Vagina (tissue), 2 donors: ENCODE measurements at regions not wholly inside any gene's neighbourhood (a gene's known extent, or its start where the extent isn't known, plus 50 kb on each side); places are given as distances from the start of the nearest gene placed in this dataset.

Source experiments
- DNase-seq, 2 donors: peaks; one replicate each; pipeline ENCODE4 v3.0.0-alpha.2; 2017; ENCODE audit errors: extremely low spot score in 2 of 2
- H3K27ac ChIP-seq: fragments of 200-600 bp; sonication (generic); one replicate; pipeline ENCODE4 v1.5.1; 2019
- H3K27me3 ChIP-seq: fragments of 200-600 bp; sonication (generic); one replicate; pipeline ENCODE4 v1.5.1; 2019
- H3K36me3 ChIP-seq, 2 donors: fragments of 200-600 bp; sonication (generic); one replicate each; pipeline ENCODE4 v1.5.1; 2017 to 2019
- H3K4me1 ChIP-seq: fragments of 200-600 bp; sonication (generic); one replicate; pipeline ENCODE4 v1.5.1; 2019
- H3K4me3 ChIP-seq, 2 donors: fragments of 200-600 bp; sonication (generic); 1 replicate in 1 of 2; 2 replicates in 1 of 2; pipeline ENCODE4 v1.5.1; 2016 to 2019
- H3K9me3 ChIP-seq: fragments of 200-600 bp; sonication (generic); one replicate; pipeline ENCODE4 v1.5.1; 2019
- POLR2A ChIP-seq, 2 donors: fragments of 450-650 bp; IDR thresholded peaks; one replicate each; pipeline ENCODE4 v1.6.1; 2017; ENCODE audit warnings: antibody characterized with exemption in 2 of 2, mild to moderate bottlenecking in 2 of 2, moderate library complexity in 2 of 2
- POLR2AphosphoS5 ChIP-seq, 2 donors: sonication (generic); formaldehyde crosslinking; IDR thresholded peaks; one replicate each; pipeline ENCODE4 v1.9.0; 2017; ENCODE audit warnings: antibody characterized with exemption in 2 of 2, mild to moderate bottlenecking in 2 of 2, low read depth in 1 of 2; ENCODE audit not compliant: insufficient read depth in 1 of 2
- intact Hi-C: fragments of 100-400 bp; cut with DNase I; formaldehyde crosslinking; loops from one replicate; pipeline ENCODE4 v1.15.1; 2023
- TF ChIP-seq, protein P1 (sequence below), 3 experiments: fragments of 450-650 bp in 2 of 3; fragments of 200-600 bp in 1 of 3; sonication (generic) in 1 of 3; IDR thresholded peaks; one replicate each; pipeline ENCODE4 v1.5.1; 2017 to 2019; ENCODE audit warnings: antibody characterized with exemption in 3 of 3, mild to moderate bottlenecking in 2 of 3, moderate library complexity in 2 of 3

DNA sequence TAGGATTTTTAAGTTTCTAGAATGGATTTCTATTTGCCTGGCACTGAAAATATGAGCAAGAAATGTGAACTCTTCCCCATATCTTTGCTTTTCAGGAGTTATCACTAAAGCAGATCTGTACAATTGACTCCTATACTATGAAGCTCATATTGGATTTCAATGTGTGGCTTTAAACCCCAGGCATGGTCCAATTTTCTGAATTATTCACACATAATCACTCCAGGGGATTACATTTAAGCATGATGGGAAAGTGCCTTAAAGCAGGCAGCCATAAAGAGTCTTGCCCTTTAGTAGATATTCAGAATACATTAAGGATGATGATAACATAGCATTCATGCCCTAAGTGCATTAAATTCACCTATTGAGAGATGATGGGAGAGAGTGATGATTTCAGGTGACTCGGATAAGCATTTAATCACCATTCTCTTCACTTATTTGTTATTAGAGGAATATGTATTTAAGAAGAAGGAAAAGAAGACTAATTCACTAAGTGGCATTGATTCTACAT, 331.8 kb upstream of the ROBO1 start:
- Histone ChIP-seq H3K27me3 (no peaks in the 10 kb centered on the region), H3K9me3 (no peaks in the 10 kb centered on the region)

DNA sequence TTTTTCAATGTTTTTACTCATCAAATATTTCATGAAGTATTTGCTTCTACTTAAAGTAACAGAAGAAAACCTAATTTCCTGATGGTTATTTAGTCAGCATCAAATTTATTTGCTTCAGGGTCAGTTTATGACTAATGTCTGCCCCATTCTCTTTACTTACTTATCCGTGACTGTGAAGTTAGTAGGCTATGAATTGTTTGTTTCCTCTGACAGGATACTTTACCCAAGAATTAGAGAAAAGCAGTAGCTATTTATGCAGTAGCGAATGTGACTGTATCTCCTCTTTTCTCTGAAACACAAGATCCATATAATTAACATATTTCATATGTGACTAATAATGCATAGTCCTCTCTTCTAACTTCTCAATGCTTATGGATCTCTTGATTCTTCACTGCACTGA, 329.9 kb upstream of the ROBO1 start:
- Histone ChIP-seq H3K4me1 (no peaks in the 10 kb centered on the region), H3K27ac (no peak overlapping the region), H3K27me3 (no peaks in the 10 kb centered on the region), H3K36me3 (no peaks in the 10 kb centered on the region), H3K9me3 (no peaks in the 10 kb centered on the region), H3K4me3 (no peak overlapping the region)
- no peak for TF ChIP-seq POLR2AphosphoS5 (IDR thresholded peaks at IDR 0.05; ENCODE audit: insufficient read depth in 1 of 2, low read depth in 1 of 2)
- TF ChIP-seq, protein P1, sequence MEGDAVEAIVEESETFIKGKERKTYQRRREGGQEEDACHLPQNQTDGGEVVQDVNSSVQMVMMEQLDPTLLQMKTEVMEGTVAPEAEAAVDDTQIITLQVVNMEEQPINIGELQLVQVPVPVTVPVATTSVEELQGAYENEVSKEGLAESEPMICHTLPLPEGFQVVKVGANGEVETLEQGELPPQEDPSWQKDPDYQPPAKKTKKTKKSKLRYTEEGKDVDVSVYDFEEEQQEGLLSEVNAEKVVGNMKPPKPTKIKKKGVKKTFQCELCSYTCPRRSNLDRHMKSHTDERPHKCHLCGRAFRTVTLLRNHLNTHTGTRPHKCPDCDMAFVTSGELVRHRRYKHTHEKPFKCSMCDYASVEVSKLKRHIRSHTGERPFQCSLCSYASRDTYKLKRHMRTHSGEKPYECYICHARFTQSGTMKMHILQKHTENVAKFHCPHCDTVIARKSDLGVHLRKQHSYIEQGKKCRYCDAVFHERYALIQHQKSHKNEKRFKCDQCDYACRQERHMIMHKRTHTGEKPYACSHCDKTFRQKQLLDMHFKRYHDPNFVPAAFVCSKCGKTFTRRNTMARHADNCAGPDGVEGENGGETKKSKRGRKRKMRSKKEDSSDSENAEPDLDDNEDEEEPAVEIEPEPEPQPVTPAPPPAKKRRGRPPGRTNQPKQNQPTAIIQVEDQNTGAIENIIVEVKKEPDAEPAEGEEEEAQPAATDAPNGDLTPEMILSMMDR (IDR thresholded peaks at IDR 0.05), result no peak
- no peak for TF ChIP-seq POLR2A (IDR thresholded peaks at IDR 0.05)
- DNase-seq, result no peak
- intact Hi-C loops, result no loop called here

More for the DNA sequence above, 331.8 kb upstream of the ROBO1 start:
- TF ChIP-seq POLR2AphosphoS5 (IDR thresholded peaks at IDR 0.05; ENCODE audit: insufficient read depth in 1 of 2, low read depth in 1 of 2) (no peak), POLR2A (IDR thresholded peaks at IDR 0.05) (no peak)
- TF ChIP-seq, protein P1 (IDR thresholded peaks at IDR 0.05), result no peak
- H3K27ac ChIP-seq, result no peak overlapping the region
- H3K36me3 ChIP-seq, result no peaks in the 10 kb centered on the region
- no peaks in the 10 kb centered on the region for H3K4me1 ChIP-seq
- no peak overlapping the region for H3K4me3 ChIP-seq
- DNase-seq, result no peak
- intact Hi-C loops, result no loop called here

DNA sequence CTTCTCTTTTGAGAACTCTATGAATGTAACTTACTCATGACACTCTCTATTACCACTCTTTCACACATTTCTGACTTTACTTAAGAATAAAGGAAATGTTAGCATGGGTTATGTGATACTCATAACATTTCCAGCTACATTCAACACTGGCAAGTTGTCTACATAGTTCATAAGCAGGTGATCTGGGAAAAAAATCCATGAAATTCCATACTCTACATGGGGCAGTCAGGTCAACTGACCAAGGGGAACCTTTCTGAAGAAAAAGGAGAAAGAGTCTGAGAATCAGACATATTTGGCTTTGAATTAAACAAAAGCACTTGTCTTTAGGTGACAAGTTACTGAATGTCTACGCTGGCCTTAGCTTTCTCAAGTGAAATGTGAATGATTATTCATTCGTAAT, 329.1 kb upstream of the ROBO1 start:
- H3K27me3 ChIP-seq, result no peaks in the 10 kb centered on the region
- no peak overlapping the region for H3K27ac ChIP-seq
- DNase-seq, result no peak
- H3K36me3 ChIP-seq, result no peaks in the 10 kb centered on the region
- H3K4me3 ChIP-seq, result no peak overlapping the region
- H3K4me1 ChIP-seq, result no peaks in the 10 kb centered on the region
- TF ChIP-seq POLR2AphosphoS5 (IDR thresholded peaks at IDR 0.05; ENCODE audit: insufficient read depth in 1 of 2, low read depth in 1 of 2) (no peak), POLR2A (IDR thresholded peaks at IDR 0.05) (no peak)
- TF ChIP-seq, protein P1 (IDR thresholded peaks at IDR 0.05), result no peak
- no peaks in the 10 kb centered on the region for H3K9me3 ChIP-seq
- intact Hi-C loops, result no loop called here

DNA sequence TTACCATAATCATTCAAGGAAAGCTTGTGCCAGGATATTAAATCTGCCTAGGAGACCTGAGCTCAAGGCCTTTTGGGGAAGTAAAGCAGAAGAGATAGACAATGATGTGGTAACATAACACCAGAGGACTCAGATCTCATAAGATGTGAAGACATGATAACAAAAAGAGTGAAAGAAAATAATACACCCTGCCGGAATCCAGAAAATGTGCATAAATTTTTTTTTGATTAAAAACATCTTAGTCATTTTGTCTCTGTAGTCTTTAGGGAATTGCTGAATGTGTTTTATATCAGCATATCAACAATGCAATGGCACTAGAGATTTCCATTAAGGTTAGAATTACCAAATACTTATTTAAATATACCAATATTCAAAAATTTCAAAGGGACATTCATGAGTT, 326.8 kb upstream of the ROBO1 start:
- no peak overlapping the region for H3K4me3 ChIP-seq
- no peaks in the 10 kb centered on the region for H3K36me3 ChIP-seq
- no peaks in the 10 kb centered on the region for H3K27me3 ChIP-seq
- no peaks in the 10 kb centered on the region for H3K4me1 ChIP-seq
- no peaks in the 10 kb centered on the region for H3K9me3 ChIP-seq
- TF ChIP-seq POLR2A (IDR thresholded peaks at IDR 0.05) (no peak), POLR2AphosphoS5 (IDR thresholded peaks at IDR 0.05; ENCODE audit: insufficient read depth in 1 of 2, low read depth in 1 of 2) (no peak)
- TF ChIP-seq, protein P1 (IDR thresholded peaks at IDR 0.05), result no peak
- no peak for DNase-seq
- no peak overlapping the region for H3K27ac ChIP-seq
- intact Hi-C loops, result no loop called here

DNA sequence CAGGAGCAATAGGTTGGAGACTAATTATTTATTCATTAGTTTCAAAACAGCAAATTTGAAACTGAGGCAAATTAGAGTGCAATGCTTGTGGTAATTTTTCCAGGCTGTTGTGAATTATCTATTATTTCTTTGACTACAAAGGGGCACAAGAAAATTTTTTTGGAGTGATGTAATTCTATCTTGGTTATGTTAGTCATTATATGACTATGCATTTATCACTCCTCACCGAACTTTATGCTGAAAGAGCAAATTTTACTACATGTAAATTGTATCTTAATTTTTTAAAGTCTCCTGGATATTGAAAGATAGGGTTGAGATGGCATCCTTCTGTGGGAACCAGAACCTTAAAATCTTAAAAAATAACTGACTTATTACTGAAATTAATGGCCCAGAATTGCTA, 320.0 kb upstream of the ROBO1 start:
- H3K4me1 ChIP-seq, result no peaks in the 10 kb centered on the region
- H3K27ac ChIP-seq, result no peak overlapping the region
- TF ChIP-seq POLR2A (IDR thresholded peaks at IDR 0.05), result no peak
- no peak for TF ChIP-seq POLR2AphosphoS5 (IDR thresholded peaks at IDR 0.05; ENCODE audit: insufficient read depth in 1 of 2, low read depth in 1 of 2)
- TF ChIP-seq, protein P1 (IDR thresholded peaks at IDR 0.05), result no peak
- DNase-seq, result no peak
- H3K9me3 ChIP-seq, result no peaks in the 10 kb centered on the region
- H3K4me3 ChIP-seq, result no peak overlapping the region
- no peaks in the 10 kb centered on the region for H3K36me3 ChIP-seq
- intact Hi-C loops, result no loop called here
- H3K27me3 ChIP-seq, result no peaks in the 10 kb centered on the region
